ENCODE measurements at regions not wholly inside any gene's neighbourhood (a gene's known extent, or its start where the extent isn't known, plus 50 kb on each side); places are given as distances from the start of the nearest gene placed in this dataset.

- Histone ChIP-seq H3K4me2 (ENCODE audit: low read length) (no peak overlapping the region), H4K20me1 (ENCODE audit: control insufficient read depth, insufficient read depth, low read depth, low read length) (peaks cover 5% of the 10 kb centered on the region; the same call in 1 of the 2 replicates), H3F3A (ENCODE audit: control insufficient read depth, insufficient read depth) (no peaks in the 10 kb centered on the region), H3K9me2 (replicated peaks; ENCODE audit: control insufficient read depth, low read length) (no peaks in the 10 kb centered on the region), H3K9me3 (ENCODE audit: control insufficient read depth, insufficient read depth, low read length) (no peaks in the 10 kb centered on the region; the same call in 1 of the 2 replicates), H3K79me2 (ENCODE audit: control insufficient read depth, low read length) (peaks cover 85% of the 10 kb centered on the region), H3K27ac (ENCODE audit: low read depth, low read length) (no peak overlapping the region), H3K4me1 (ENCODE audit: control insufficient read depth, low read length) (no peaks in the 10 kb centered on the region), H3K27me3 (ENCODE audit: control insufficient read depth, low read length) (no peaks in the 10 kb centered on the region), H3K4me3 (ENCODE audit: low read length) (no peak overlapping the region), H3K36me3 (ENCODE audit: control insufficient read depth, low read length) (no peaks in the 10 kb centered on the region)
- no peak for TF ChIP-seq CTCF (IDR thresholded peaks at IDR 0.05; ENCODE audit: low read depth, low read length, poor library complexity, severe bottlenecking)
Observed at GRCh38 chr2:134190807-134191203, 63.1 kb upstream of the MGAT5 start.

GRCh38 chr2:134191835-134192234 lies 62.0 kb upstream of the MGAT5 start:
- Histone ChIP-seq H3K4me1 (ENCODE audit: control insufficient read depth, low read length) (no peaks in the 10 kb centered on the region), H3K4me3 (ENCODE audit: low read length) (no peak overlapping the region), H3K36me3 (ENCODE audit: control insufficient read depth, low read length) (no peaks in the 10 kb centered on the region), H4K20me1 (ENCODE audit: control insufficient read depth, insufficient read depth, low read depth, low read length) (peaks cover 6% of the 10 kb centered on the region), H3K79me2 (ENCODE audit: control insufficient read depth, low read length) (peaks cover 87% of the 10 kb centered on the region), H3K9me3 (ENCODE audit: control insufficient read depth, insufficient read depth, low read length) (no peaks in the 10 kb centered on the region; the same call in 1 of the 2 replicates), H3K4me2 (ENCODE audit: low read length) (no peak overlapping the region), H3K27ac (ENCODE audit: low read depth, low read length) (no peak overlapping the region), H3F3A (ENCODE audit: control insufficient read depth, insufficient read depth) (no peaks in the 10 kb centered on the region), H3K9me2 (replicated peaks; ENCODE audit: control insufficient read depth, low read length) (no peaks in the 10 kb centered on the region), H3K27me3 (ENCODE audit: control insufficient read depth, low read length) (no peaks in the 10 kb centered on the region)
- TF ChIP-seq CTCF (IDR thresholded peaks at IDR 0.05; ENCODE audit: low read depth, low read length, poor library complexity, severe bottlenecking) (no peak), EZH2phosphoT487 (IDR thresholded peaks at IDR 0.05; ENCODE audit: borderline replicate concordance, low read length) (no peak)

- Histone ChIP-seq H3K4me3 (ENCODE audit: low read length) (no peak overlapping the region), H3K27ac (ENCODE audit: low read depth, low read length) (no peak overlapping the region), H3K4me2 (ENCODE audit: low read length) (no peak overlapping the region), H3K36me3 (ENCODE audit: control insufficient read depth, low read length) (no peaks in the 10 kb centered on the region), H3F3A (ENCODE audit: control insufficient read depth, insufficient read depth) (no peaks in the 10 kb centered on the region), H3K79me2 (ENCODE audit: control insufficient read depth, low read length) (peaks cover 87% of the 10 kb centered on the region), H3K9me2 (replicated peaks; ENCODE audit: control insufficient read depth, low read length) (no peaks in the 10 kb centered on the region), H4K20me1 (ENCODE audit: control insufficient read depth, insufficient read depth, low read depth, low read length) (peaks cover 9% of the 10 kb centered on the region), H3K4me1 (ENCODE audit: control insufficient read depth, low read length) (peaks cover 5% of the 10 kb centered on the region), H3K27me3 (ENCODE audit: control insufficient read depth, low read length) (no peaks in the 10 kb centered on the region), H3K9me3 (ENCODE audit: control insufficient read depth, insufficient read depth, low read length) (no peaks in the 10 kb centered on the region; the same call in 1 of the 2 replicates)
- TF ChIP-seq CTCF (IDR thresholded peaks at IDR 0.05; ENCODE audit: low read depth, low read length, poor library complexity, severe bottlenecking) (no peak), EZH2phosphoT487 (IDR thresholded peaks at IDR 0.05; ENCODE audit: borderline replicate concordance, low read length) (no peak)
Observed at GRCh38 chr2:134193006-134193405, 60.9 kb upstream of the MGAT5 start.

GRCh38 chr2:134194519-134194918 lies 59.4 kb upstream of the MGAT5 start:
- peaks cover 11% of the 10 kb centered on the region for H3K4me1 ChIP-seq (ENCODE audit: control insufficient read depth, low read length)
- H3F3A ChIP-seq (ENCODE audit: control insufficient read depth, insufficient read depth), result no peaks in the 10 kb centered on the region

More at GRCh38 chr2:134194519-134194918, 59.4 kb upstream of the MGAT5 start:
- Histone ChIP-seq H3K27me3 (ENCODE audit: control insufficient read depth, low read length) (no peaks in the 10 kb centered on the region), H3K27ac (ENCODE audit: low read depth, low read length) (no peak overlapping the region), H3K4me3 (ENCODE audit: low read length) (no peak overlapping the region), H3K36me3 (ENCODE audit: control insufficient read depth, low read length) (no peaks in the 10 kb centered on the region), H4K20me1 (ENCODE audit: control insufficient read depth, insufficient read depth, low read depth, low read length) (peaks cover 9% of the 10 kb centered on the region), H3K9me2 (replicated peaks; ENCODE audit: control insufficient read depth, low read length) (no peaks in the 10 kb centered on the region), H3K79me2 (ENCODE audit: control insufficient read depth, low read length) (peaks cover 90% of the 10 kb centered on the region), H3K4me2 (ENCODE audit: low read length) (no peak overlapping the region), H3K9me3 (ENCODE audit: control insufficient read depth, insufficient read depth, low read length) (no peaks in the 10 kb centered on the region; the same call in 1 of the 2 replicates)
- TF ChIP-seq CTCF (IDR thresholded peaks at IDR 0.05; ENCODE audit: low read depth, low read length, poor library complexity, severe bottlenecking), result no peak
- no peak for TF ChIP-seq EZH2phosphoT487 (IDR thresholded peaks at IDR 0.05; ENCODE audit: borderline replicate concordance, low read length)

Data from DOHH2 (cell line).